ENCODE measurements at regions not wholly inside any gene's neighbourhood (a gene's known extent, or its start where the extent isn't known, plus 50 kb on each side); places are given as distances from the start of the nearest gene placed in this dataset.

- TF ChIP-seq ZNF239 (CRISPR knock-in tag; IDR thresholded peaks at IDR 0.05) (no peak), CTCF (IDR thresholded peaks at IDR 0.05 in 2 of 3, conservative IDR thresholded peaks at IDR 0.05 in 1 of 3; ENCODE audit: insufficient read depth in 2 of 3, low read depth in 1 of 3, low read length in 3 of 3) (no peak), OTX1 (CRISPR knock-in tag; IDR thresholded peaks at IDR 0.05) (no peak), SRSF1 (IDR thresholded peaks at IDR 0.05; ENCODE audit: low read depth, low read length) (no peak), POU5F1 (IDR thresholded peaks at IDR 0.05; ENCODE audit: borderline replicate concordance, low read depth, low read length, partially characterized antibody) (no peak), ZFP1 (CRISPR knock-in tag; IDR thresholded peaks at IDR 0.05) (no peak), STAT5B (CRISPR knock-in tag; IDR thresholded peaks at IDR 0.05) (no peak), RCOR1 (IDR thresholded peaks at IDR 0.05; ENCODE audit: borderline replicate concordance in 1 of 2, low read depth in 2 of 2, low read length in 2 of 2) (no peak), KDM1A (IDR thresholded peaks at IDR 0.05) (no peak), POLR2A (conservative IDR thresholded peaks at IDR 0.05) (no peak), ZNF146 (CRISPR knock-in tag; IDR thresholded peaks at IDR 0.05; ENCODE audit: unreplicated experiment) (no peak), MAFG (tag; conservative IDR thresholded peaks at IDR 0.05) (no peak), FOXJ3 (CRISPR knock-in tag; IDR thresholded peaks at IDR 0.05) (no peak)
These were observed 63.9 kb upstream of the ST8SIA6 start for GRCh38 chr10:17518338-17518737.

Data from K562 (cell line).